ENCODE measurements at regions not wholly inside any gene's neighbourhood (a gene's known extent, or its start where the extent isn't known, plus 50 kb on each side); places are given as distances from the start of the nearest gene placed in this dataset.
"Not testable (repeated sequence)": the region's sequence is repeated elsewhere in the genome, so short reads cannot be mapped to it uniquely, and the experiment has no call there.

GRCh38 chr7:29701540-29701939 is 104.8 kb upstream of the WIPF3 start:
- not testable (repeated sequence) for DNase-seq (ENCODE audit: low read depth in 2 of 2)

GRCh38 chr7:29703830-29704229 is 102.5 kb upstream of the WIPF3 start:
- DNase-seq (ENCODE audit: low read depth in 2 of 2) = not testable (repeated sequence)

- not testable (repeated sequence) for DNase-seq (ENCODE audit: low read depth in 2 of 2)
Observed at GRCh38 chr7:29709002-29709401, 97.3 kb upstream of the WIPF3 start.

- not testable (repeated sequence) for DNase-seq (ENCODE audit: low read depth in 2 of 2)
Observed at GRCh38 chr7:29723127-29723526, 83.2 kb upstream of the WIPF3 start.

GRCh38 chr7:29723599-29723998 is 82.7 kb upstream of the WIPF3 start:
- no peak for DNase-seq (ENCODE audit: low read depth in 2 of 2)

GRCh38 chr7:29729534-29730165 is 76.7 kb upstream of the WIPF3 start:
- not testable (repeated sequence) for DNase-seq (ENCODE audit: low read depth in 2 of 2)

GRCh38 chr7:29734246-29734731 is 72.0 kb upstream of the WIPF3 start:
- no peak for DNase-seq (ENCODE audit: low read depth in 2 of 2)

GRCh38 chr7:29747645-29748245 is 58.6 kb upstream of the WIPF3 start:
- not testable (repeated sequence) for DNase-seq (ENCODE audit: low read depth in 2 of 2)

- DNase-seq (ENCODE audit: low read depth in 2 of 2) = no peak
Observed at GRCh38 chr7:29748286-29749099, 57.8 kb upstream of the WIPF3 start.

- DNase-seq (ENCODE audit: low read depth in 2 of 2) = no peak
Observed at GRCh38 chr7:29749701-29750321, 56.5 kb upstream of the WIPF3 start.

GRCh38 chr7:29750373-29750940 is 55.9 kb upstream of the WIPF3 start:
- not testable (repeated sequence) for DNase-seq (ENCODE audit: low read depth in 2 of 2)

GRCh38 chr7:29751012-29751411 is 55.3 kb upstream of the WIPF3 start:
- not testable (repeated sequence) for DNase-seq (ENCODE audit: low read depth in 2 of 2)

GRCh38 chr7:29754874-29755490 is 51.3 kb upstream of the WIPF3 start:
- no peak for DNase-seq (ENCODE audit: low read depth in 2 of 2)

Measured in activated CD8-positive, alpha-beta memory T cell treated with anti-CD3 and anti-CD28 coated beads for 4 hours (primary cell).